Embryonic facial prominence (tissue), 1 donor: ENCODE measurements at regions not wholly inside any gene's neighbourhood (a gene's known extent, or its start where the extent isn't known, plus 50 kb on each side); places are given as distances from the start of the nearest gene placed in this dataset.

Source experiments
- DNase-seq: peaks from one replicate; pipeline ENCODE4 v3.0.0-alpha.2; 2016; ENCODE audit errors: extremely low spot score

GRCh38 chr17:52594516-52594915 lies 436.0 kb upstream of the CA10 start:
- no peak for DNase-seq

- no peak for DNase-seq
Observed at GRCh38 chr17:52546990-52547389, 388.5 kb upstream of the CA10 start.

DNA sequence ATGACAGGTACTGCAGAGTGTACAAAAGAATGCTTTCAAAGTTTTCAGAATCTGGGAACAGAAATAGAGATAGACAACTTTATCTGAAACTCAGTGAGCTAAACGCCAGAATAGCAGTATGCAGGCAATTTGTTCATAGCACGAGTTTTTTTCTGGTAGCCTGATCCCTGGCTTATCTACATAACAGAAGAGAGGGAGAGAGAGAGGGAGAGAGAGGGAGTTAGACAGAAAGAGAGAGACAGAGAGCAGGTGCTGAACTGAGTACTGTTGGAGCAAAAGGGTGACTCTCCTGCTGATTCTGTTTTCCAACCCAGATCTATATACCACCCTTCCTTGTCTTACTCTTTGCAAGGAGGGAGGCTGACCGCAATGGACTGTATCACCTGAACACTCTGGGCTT lies 388.0 kb upstream of the CA10 start:
- DNase-seq, result no peak

- no peak for DNase-seq
Observed at GRCh38 chr17:52537421-52537820, 378.9 kb upstream of the CA10 start.

DNA sequence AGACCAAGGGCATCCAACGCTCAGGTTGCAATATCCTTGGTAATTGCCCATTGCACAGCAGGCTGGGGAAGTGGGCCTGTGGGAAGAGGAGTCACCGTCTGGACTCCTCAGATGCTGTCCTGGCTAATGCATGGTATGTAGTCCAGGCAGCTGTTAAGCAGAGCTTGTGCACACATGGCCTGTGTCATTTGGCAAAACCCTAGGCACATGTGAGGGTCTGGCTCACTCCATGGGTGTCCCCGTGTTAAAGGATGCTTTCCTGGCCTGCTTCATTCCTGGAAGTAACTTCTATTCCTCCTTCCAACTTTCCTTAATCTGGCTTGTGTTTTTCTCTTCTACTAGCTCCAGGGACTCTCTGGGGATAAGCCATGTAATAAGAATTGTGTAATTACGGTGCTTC lies 378.0 kb upstream of the CA10 start:
- no peak for DNase-seq

DNA sequence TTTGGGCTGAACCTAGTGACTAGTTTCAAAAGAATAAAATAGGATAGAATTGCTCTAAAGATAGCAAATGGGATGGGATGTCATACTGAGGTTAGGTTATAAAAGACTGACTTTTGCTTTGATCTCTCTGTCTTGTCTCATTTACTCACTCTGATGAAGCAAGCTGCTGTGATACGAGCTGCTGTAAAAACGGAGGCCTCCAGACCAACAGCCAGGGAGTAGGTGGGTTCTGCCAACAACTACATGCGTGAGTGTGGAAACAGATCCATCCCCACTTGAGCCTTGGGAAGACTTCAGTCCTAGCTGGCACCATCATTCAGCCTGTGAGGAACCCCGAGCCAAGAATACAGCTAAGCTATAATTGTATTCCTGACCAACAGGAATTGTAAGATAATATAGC lies 373.9 kb upstream of the CA10 start:
- no peak for DNase-seq

DNA sequence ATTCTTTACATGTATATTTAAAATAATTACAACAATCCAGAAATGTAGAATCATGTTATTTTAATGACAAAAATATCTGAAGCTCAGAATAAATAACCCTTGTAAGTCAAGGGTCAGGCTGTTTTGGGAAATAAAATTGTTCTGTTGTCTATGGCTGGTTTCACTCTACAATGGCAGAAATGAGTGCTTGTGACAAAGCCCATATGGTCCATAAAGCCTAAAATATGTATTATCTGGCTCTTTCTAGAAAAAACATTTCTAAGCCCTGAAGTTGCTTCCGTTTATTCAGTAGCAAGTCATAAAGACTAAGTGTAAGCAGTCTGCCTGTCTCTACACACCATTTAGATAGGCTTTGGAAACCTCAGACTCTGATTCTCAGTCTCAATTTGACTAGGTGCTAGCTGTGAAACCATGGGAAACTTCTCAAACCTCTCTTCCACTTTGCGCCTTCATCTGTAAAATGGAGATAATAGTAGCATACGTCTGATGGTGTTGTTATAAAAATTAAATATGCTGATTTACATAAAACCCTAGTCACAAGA lies 365.7 kb upstream of the CA10 start:
- DNase-seq, result no peak

DNA sequence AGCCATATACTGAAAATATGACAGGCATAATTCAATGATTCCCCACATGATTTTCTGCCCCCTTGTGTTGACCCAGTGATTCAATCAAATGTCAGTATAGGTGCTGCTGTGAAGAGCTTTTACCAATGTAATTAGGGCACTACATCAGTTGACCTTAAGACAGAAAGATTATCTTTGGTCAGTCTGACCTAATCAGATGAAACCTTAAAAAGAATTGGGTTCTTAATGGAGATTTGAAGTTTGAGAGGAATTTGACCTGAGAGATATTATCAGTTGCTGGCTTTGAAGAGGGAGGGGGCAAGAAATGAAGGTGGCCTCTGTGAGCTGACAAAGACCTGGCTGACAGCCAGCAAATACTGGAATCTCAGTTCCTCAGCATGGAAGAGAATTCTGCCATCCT lies 358.7 kb upstream of the CA10 start:
- no peak for DNase-seq

DNA sequence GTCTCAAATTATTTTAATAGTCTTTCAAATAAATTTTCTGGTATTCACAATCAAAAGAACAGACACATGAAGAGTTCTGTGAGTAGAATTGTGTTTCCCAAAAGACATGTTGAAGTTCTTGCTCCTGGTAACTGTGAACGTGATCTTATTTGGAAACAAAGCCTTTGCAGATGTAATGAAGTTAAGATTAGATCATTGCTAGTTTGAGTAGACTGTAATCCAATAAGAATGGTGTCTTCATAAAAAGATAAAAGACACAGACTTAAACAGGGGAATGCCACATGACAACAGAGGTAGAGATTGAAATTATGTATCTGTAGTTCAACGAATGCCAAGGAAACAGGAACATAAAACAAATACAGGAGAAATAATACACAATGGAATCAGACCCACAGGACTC lies 357.4 kb upstream of the CA10 start:
- no peak for DNase-seq

DNA sequence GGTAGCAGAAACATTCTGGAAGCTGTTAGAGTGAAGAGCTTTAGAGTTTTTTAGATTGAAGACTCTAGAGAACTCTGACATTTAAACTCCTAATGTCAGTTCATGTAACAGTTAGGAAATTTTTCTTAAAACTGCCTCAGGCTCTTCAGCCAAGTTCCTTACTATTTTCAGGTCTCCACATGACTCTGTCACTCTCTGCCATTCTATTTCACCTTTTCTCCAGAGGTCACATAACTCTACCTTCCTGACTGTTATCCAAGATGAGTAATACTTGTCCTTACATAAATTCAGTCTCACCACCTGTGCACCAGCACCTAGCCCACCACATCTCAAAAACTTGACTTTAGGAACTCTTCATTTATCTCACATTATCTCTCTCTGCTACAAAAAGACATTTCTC lies 347.1 kb upstream of the CA10 start:
- no peak for DNase-seq

DNA sequence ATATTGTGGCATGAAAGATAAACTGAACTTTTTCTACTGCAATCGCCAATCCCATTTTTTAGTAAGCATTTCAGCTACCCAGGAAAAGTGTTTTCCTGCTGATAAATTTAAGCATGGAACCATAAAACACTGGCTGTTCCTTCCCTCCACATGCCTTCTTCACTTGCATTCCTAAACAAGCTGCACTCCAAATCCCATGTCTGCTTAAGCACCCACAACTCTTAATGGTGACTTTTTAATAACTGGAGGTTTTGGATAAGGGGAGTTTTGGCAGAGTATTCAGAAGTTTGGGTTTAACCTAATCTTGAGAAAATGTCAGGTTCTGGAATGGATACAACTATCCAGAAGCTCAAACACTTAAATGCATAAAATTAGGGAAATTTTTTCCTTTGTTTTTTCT lies 345.6 kb upstream of the CA10 start:
- no peak for DNase-seq

- DNase-seq, result no peak
Observed at GRCh38 chr17:52495646-52496045, 337.1 kb upstream of the CA10 start.

GRCh38 chr17:52482271-52482670 lies 323.8 kb upstream of the CA10 start:
- DNase-seq, result no peak

- no peak for DNase-seq
Observed at GRCh38 chr17:52477824-52478699, 319.5 kb upstream of the CA10 start.

- no peak for DNase-seq
Observed at GRCh38 chr17:52476638-52477313, 318.3 kb upstream of the CA10 start.

GRCh38 chr17:52470553-52470952 lies 312.0 kb upstream of the CA10 start:
- no peak for DNase-seq

- no peak for DNase-seq
Observed at GRCh38 chr17:52465407-52465806, 306.9 kb upstream of the CA10 start.

- DNase-seq, result no peak
Observed at GRCh38 chr17:52451294-52451861, 292.9 kb upstream of the CA10 start.

DNA sequence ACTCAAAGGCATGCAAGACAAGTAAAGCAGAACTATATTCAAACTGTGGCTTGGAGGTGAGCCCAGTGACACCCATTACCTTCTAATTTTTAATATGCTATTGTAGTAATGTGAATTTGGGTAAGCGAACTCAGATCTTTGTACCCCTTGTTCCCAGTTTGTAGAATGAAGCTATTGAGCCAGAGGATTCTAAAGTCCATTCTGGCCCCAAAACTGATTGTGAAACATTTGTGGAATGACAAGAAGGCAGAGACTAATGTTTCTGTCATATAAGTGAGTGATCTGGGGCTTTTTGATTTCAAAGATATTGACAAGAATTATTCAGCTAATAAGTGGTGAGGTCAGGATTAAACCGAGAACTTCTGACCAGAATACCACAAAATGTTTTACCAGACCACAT lies 283.8 kb upstream of the CA10 start:
- no peak for DNase-seq

DNA sequence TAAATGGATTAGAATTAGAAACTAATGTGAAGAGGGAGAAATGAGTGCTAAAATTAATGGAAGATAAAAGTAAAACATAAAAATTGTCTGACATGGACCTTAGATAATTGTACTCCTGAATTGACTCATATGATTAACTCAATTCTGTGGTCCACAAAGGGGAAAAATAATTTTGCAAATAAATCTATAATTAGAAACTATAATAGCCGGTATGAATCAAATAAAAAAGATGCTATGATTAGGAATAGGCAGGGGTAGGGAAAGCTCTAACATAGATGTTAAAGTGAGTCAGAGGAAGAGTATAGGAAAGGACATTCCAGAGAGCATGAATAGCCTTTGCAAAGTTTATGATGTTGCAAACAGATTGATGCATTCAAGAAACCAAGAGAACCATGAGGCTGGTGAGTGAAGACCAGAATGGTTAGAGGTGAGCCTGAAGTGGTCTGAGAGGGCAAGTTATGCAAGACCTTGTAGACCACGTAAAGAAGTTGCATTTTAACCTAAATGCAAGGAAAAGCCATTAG lies 262.1 kb upstream of the CA10 start:
- DNase-seq, result no peak

DNA sequence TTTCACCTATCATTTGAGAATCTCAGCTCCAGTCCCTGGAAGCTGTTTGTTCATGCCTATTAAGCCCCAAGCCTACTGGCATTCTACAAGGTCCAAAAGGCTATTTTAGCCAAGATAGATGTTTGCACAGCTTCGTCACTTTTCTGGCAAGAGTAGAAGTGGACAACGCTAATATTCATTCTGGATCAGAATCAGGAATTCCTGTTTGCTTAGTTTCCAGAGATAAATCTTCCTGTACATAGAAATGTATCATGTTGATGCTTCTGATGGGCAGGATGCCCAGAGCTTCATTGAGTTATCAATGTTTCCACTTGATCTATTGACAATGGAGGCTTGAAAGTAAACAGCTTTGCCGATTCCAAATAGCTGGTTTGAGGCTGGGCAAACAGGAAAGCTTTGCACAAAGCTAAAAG lies 260.7 kb upstream of the CA10 start:
- DNase-seq, result no peak

GRCh38 chr17:52410781-52411180 lies 252.3 kb upstream of the CA10 start:
- DNase-seq, result no peak
